IMR-90 (cell line): ENCODE measurements at regions not wholly inside any gene's neighbourhood (a gene's known extent, or its start where the extent isn't known, plus 50 kb on each side); places are given as distances from the start of the nearest gene placed in this dataset.

ENCODE experiments used
- ATAC-seq: fragments of 200-7000 bp; cut with Tn5 transposase; 2 replicates; pipeline ENCODE4 v1.9.1; 2020; ENCODE audit warnings: low read depth, mild to moderate bottlenecking, moderate library complexity
- BruUV-seq: library from RNA; stranded (reverse); fragments of 400-500 nt; replicated peaks from 2 replicates; lab custom pipeline; 2021; lab: Mats Ljungman, UMichigan
- CTCF ChIA-PET: fragments of 300-600 bp; formaldehyde crosslinking; extraction: SDS; loops from one replicate; lab custom pipeline; 2021; ENCODE audit warnings: antibody characterized with exemption; lab: Yijun Ruan, JAX
- POLR2A ChIA-PET: fragments of 300-600 bp; sonication (Branson Sonifier 250); formaldehyde crosslinking; loops from one replicate; lab custom pipeline; 2022; ENCODE audit warnings: antibody characterized with exemption; ENCODE audit not compliant: unreplicated experiment; lab: Charles Lee
- DNase-seq: peaks from one replicate; pipeline ENCODE4 v3.0.0; 2013
- H2AFZ ChIP-seq: replicated peaks from 2 replicates; pipeline ENCODE3; 2013; ENCODE audit warnings: low read length, mild to moderate bottlenecking; ENCODE audit not compliant: poor library complexity
- H2AK5ac ChIP-seq: 2 replicates; pipeline ENCODE4 v1.6.1; 2013; ENCODE audit warnings: low read depth, low read length, inconsistent platforms
- H2AK9ac ChIP-seq: replicated peaks from 2 replicates; pipeline ENCODE3; 2013; ENCODE audit warnings: mild to moderate bottlenecking, low read depth, low read length, moderate library complexity; ENCODE audit not compliant: poor library complexity
- H2BK120ac ChIP-seq: 2 replicates; pipeline ENCODE4 v1.6.1; 2013; ENCODE audit warnings: low read depth, low read length, inconsistent platforms
- H2BK15ac ChIP-seq: 3 replicates; pipeline ENCODE4 v1.6.1; 2013; ENCODE audit warnings: low read depth, low read length, inconsistent platforms
- H2BK20ac ChIP-seq: 2 replicates; pipeline ENCODE4 v1.6.1; 2013; ENCODE audit warnings: low read depth, mild to moderate bottlenecking, inconsistent platforms, low read length, moderate library complexity
- H2BK5ac ChIP-seq: 2 replicates; pipeline ENCODE4 v1.6.1; 2013; ENCODE audit warnings: mild to moderate bottlenecking, low read depth, low read length, inconsistent platforms; ENCODE audit not compliant: poor library complexity, severe bottlenecking
- H3K14ac ChIP-seq: replicated peaks from 2 replicates; pipeline ENCODE4 v1.6.1; 2013; ENCODE audit warnings: low read depth, low read length, inconsistent platforms
- H3K18ac ChIP-seq: 2 replicates; pipeline ENCODE4 v1.6.1; 2013; ENCODE audit warnings: low read depth, low read length, control low read depth
- H3K23ac ChIP-seq: 2 replicates; pipeline ENCODE4 v1.6.1; 2013; ENCODE audit warnings: low read depth, low read length, inconsistent platforms
- H3K27ac ChIP-seq: 2 replicates; pipeline ENCODE4 v1.5.1; 2013; ENCODE audit warnings: mild to moderate bottlenecking, control low read depth, low read length; ENCODE audit not compliant: insufficient read depth
- H3K27me3 ChIP-seq: 2 replicates; pipeline ENCODE4 v1.6.1; 2013; ENCODE audit warnings: low read length; ENCODE audit not compliant: control insufficient read depth, insufficient read depth
- H3K36me3 ChIP-seq: 2 replicates; pipeline ENCODE4 v1.6.1; 2013; ENCODE audit warnings: low read length, mixed read lengths; ENCODE audit not compliant: control insufficient read depth, insufficient read depth
- H3K4ac ChIP-seq: 2 replicates; pipeline ENCODE4 v1.6.1; 2013; ENCODE audit warnings: low read depth, low read length, inconsistent platforms
- H3K4me1 ChIP-seq: 2 replicates; pipeline ENCODE4 v1.6.1; 2013; ENCODE audit warnings: low read length, mixed read lengths; ENCODE audit not compliant: control insufficient read depth, insufficient read depth
- H3K4me2 ChIP-seq: 2 replicates; pipeline ENCODE4 v1.6.1; 2013; ENCODE audit warnings: low read depth, mild to moderate bottlenecking, control low read depth, low read length, moderate library complexity
- H3K4me3 ChIP-seq: 2 replicates; pipeline ENCODE4 v1.5.1; 2013; ENCODE audit warnings: low read depth, mild to moderate bottlenecking, control low read depth, low read length, moderate library complexity; ENCODE audit not compliant: insufficient read depth
- H3K56ac ChIP-seq: 2 replicates; pipeline ENCODE4 v1.6.1; 2013; ENCODE audit warnings: low read length, inconsistent platforms; ENCODE audit not compliant: insufficient read depth; ENCODE audit errors: extremely low read depth
- H3K79me1 ChIP-seq, 2 experiments: 2 replicates each; pipeline ENCODE4 v1.6.1; 2013; ENCODE audit warnings: low read length in 2 of 2, inconsistent platforms in 1 of 2, low read depth in 1 of 2
- H3K9ac ChIP-seq: 2 replicates; pipeline ENCODE4 v1.6.1; 2013; ENCODE audit warnings: low read depth, low read length, control low read depth
- H3K9me1 ChIP-seq: 2 replicates; pipeline ENCODE4 v1.6.1; 2013; ENCODE audit warnings: low read length, inconsistent platforms; ENCODE audit not compliant: insufficient read depth
- H3K9me3 ChIP-seq: 2 replicates; pipeline ENCODE4 v1.6.1; 2013; ENCODE audit warnings: low read length; ENCODE audit not compliant: control insufficient read depth, insufficient read depth
- H4K20me1 ChIP-seq: 2 replicates; pipeline ENCODE4 v1.6.1; 2013; ENCODE audit warnings: low read length, inconsistent platforms; ENCODE audit not compliant: insufficient read depth
- H4K5ac ChIP-seq: 2 replicates; pipeline ENCODE4 v1.6.1; 2013; ENCODE audit warnings: mild to moderate bottlenecking, low read depth, low read length, control low read depth
- H4K8ac ChIP-seq, 2 experiments: 2 replicates each; pipeline ENCODE4 v1.6.1; 2013; ENCODE audit warnings: low read depth in 2 of 2, low read length in 2 of 2, control low read depth in 1 of 2, inconsistent platforms in 1 of 2
- H4K91ac ChIP-seq: 2 replicates; pipeline ENCODE4 v1.6.1; 2013; ENCODE audit warnings: low read depth, low read length, inconsistent platforms; ENCODE audit not compliant: insufficient read depth
- BHLHE40 ChIP-seq: fragments of 150-350 bp; IDR thresholded peaks from 2 replicates; pipeline ENCODE4 v1.6.1; 2016; ENCODE audit warnings: mild to moderate bottlenecking, low read depth, low read length
- ELK1 ChIP-seq: fragments of 150-350 bp; IDR thresholded peaks from 2 replicates; pipeline ENCODE4 v1.6.1; 2016; ENCODE audit warnings: low read depth, mild to moderate bottlenecking, low read length, moderate library complexity, borderline replicate concordance
- POLR2A ChIP-seq: IDR thresholded peaks from 2 replicates; pipeline ENCODE4 v1.6.1; 2012; ENCODE audit warnings: mild to moderate bottlenecking, low read depth, low read length
- RFX5 ChIP-seq: IDR thresholded peaks from 2 replicates; pipeline ENCODE4 v1.8.0; 2012; ENCODE audit warnings: low read depth, mild to moderate bottlenecking, low read length, moderate library complexity
- dilution Hi-C: fragments of 300-500 bp; cut with HindIII; formaldehyde crosslinking; loops from one replicate; pipeline ENCODE4 v1.14.3; 2018; ENCODE audit warnings: low sequenced_read_pairs; ENCODE audit not compliant: unreplicated experiment
- in situ Hi-C: fragments of 300-500 bp; cut with MboI; formaldehyde crosslinking; loops from 3 replicates; pipeline ENCODE4 v1.14.3; 2019; ENCODE audit warnings: low sequenced_read_pairs, inconsistent platforms, mixed read lengths
- intact Hi-C: fragments of 100-400 bp; cut with micrococcal nuclease; formaldehyde crosslinking; loops from 2 replicates; pipeline ENCODE4 v1.10.0; 2022
- TF ChIP-seq, protein P1 (sequence below): fragments of 150-350 bp; IDR thresholded peaks from 2 replicates; pipeline ENCODE4 v1.6.1; 2017; ENCODE audit warnings: mild to moderate bottlenecking, antibody characterized with exemption, low read length, low read depth

- no peak overlapping the region for H3K27ac ChIP-seq
- H2BK5ac ChIP-seq = no peak overlapping the region
- DNase-seq (no peak), ATAC-seq (no peak)
- H4K8ac ChIP-seq = no peak overlapping the region
- no peak overlapping the region for H3K56ac ChIP-seq
- H4K5ac ChIP-seq = no peak overlapping the region
- POLR2A ChIA-PET = interaction anchor here (0.6 kb wide), 1 partner anchor 11 kb away, joined by 3 read pairs; no protein-coding TSS in a partner anchor
- in situ Hi-C loops = no loop called here
- H3K4me3 ChIP-seq = no peak overlapping the region
- H3K23ac ChIP-seq = no peak overlapping the region
- no peak overlapping the region for H3K4me2 ChIP-seq
- H3K9me1 ChIP-seq = no peaks in the 10 kb centered on the region
- intact Hi-C loops = no loop called here
- no peaks in the 10 kb centered on the region for H3K9me3 ChIP-seq
- H3K14ac ChIP-seq = no peak overlapping the region
- no peak overlapping the region for H2AK5ac ChIP-seq
- no peak overlapping the region for H3K9ac ChIP-seq
- H2BK15ac ChIP-seq = no peak overlapping the region
- H4K20me1 ChIP-seq = no peaks in the 10 kb centered on the region
- H3K27me3 ChIP-seq = no peaks in the 10 kb centered on the region
- no peaks in the 10 kb centered on the region for H3K4me1 ChIP-seq
- H3K4ac ChIP-seq = no peak overlapping the region
- H2AK9ac ChIP-seq = no peak overlapping the region
- no peaks in the 10 kb centered on the region for H3K79me1 ChIP-seq
- no TSS peak for BruUV-seq
- CTCF ChIA-PET = no interaction called here
- H2BK20ac ChIP-seq = no peak overlapping the region
- no peak overlapping the region for H4K91ac ChIP-seq
- no peak overlapping the region for H2AFZ ChIP-seq
- no peak overlapping the region for H2BK120ac ChIP-seq
- no peak overlapping the region for H3K18ac ChIP-seq
- TF ChIP-seq, protein P1, sequence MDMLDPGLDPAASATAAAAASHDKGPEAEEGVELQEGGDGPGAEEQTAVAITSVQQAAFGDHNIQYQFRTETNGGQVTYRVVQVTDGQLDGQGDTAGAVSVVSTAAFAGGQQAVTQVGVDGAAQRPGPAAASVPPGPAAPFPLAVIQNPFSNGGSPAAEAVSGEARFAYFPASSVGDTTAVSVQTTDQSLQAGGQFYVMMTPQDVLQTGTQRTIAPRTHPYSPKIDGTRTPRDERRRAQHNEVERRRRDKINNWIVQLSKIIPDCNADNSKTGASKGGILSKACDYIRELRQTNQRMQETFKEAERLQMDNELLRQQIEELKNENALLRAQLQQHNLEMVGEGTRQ = no peak
- TF ChIP-seq RFX5 = no peak
- TF ChIP-seq BHLHE40 = no peak
- no peak for TF ChIP-seq ELK1
- no peak for TF ChIP-seq POLR2A
- dilution Hi-C loops = no loop called here
- no peaks in the 10 kb centered on the region for H3K36me3 ChIP-seq
Measured at GRCh38 chr5:130270786-130271185, 366.5 kb downstream of the CHSY3 start.
